Mucosa of rectum (tissue), 2 donors: ENCODE measurements at regions not wholly inside any gene's neighbourhood (a gene's known extent, or its start where the extent isn't known, plus 50 kb on each side); places are given as distances from the start of the nearest gene placed in this dataset.

Experiments used
- H3K27ac ChIP-seq, 2 donors: one replicate each; pipeline ENCODE4 v1.7.0; 2013; ENCODE audit warnings: inconsistent platforms in 2 of 2, low read depth in 2 of 2, low read length in 2 of 2
- H3K27me3 ChIP-seq, 2 donors: one replicate each; pipeline ENCODE4 v1.7.0; 2013; ENCODE audit warnings: low read length in 2 of 2; ENCODE audit not compliant: control insufficient read depth in 2 of 2, insufficient read depth in 2 of 2
- H3K36me3 ChIP-seq, 2 donors: one replicate each; pipeline ENCODE4 v1.7.0; 2013; ENCODE audit warnings: low read length in 2 of 2; ENCODE audit not compliant: control insufficient read depth in 2 of 2, insufficient read depth in 2 of 2
- H3K4me1 ChIP-seq, 2 donors: one replicate each; pipeline ENCODE4 v1.7.0; 2013; ENCODE audit warnings: low read length in 2 of 2, mild to moderate bottlenecking in 1 of 2; ENCODE audit not compliant: control insufficient read depth in 2 of 2, insufficient read depth in 2 of 2
- H3K4me3 ChIP-seq, 2 donors: one replicate each; pipeline ENCODE4 v1.7.0; 2013; ENCODE audit warnings: low read length in 2 of 2
- H3K9ac ChIP-seq, 2 donors: one replicate each; pipeline ENCODE4 v1.7.0; 2013; ENCODE audit warnings: low read length in 2 of 2, low read depth in 1 of 2, mild to moderate bottlenecking in 1 of 2
- H3K9me3 ChIP-seq, 2 donors: one replicate each; pipeline ENCODE4 v1.7.0; 2013; ENCODE audit warnings: low read length in 2 of 2; ENCODE audit not compliant: control insufficient read depth in 2 of 2
- donor health status: healthy.
- donor health status: Normal muscosa, but diverticular disease.

GRCh38 chr13:53255795-53256194 is 227.2 kb downstream of the OLFM4 start:
- Histone ChIP-seq H3K9ac (no peak overlapping the region), H3K9me3 (no peaks in the 10 kb centered on the region), H3K27ac (no peak overlapping the region), H3K36me3 (no peaks in the 10 kb centered on the region), H3K4me3 (no peak overlapping the region), H3K27me3 (no peaks in the 10 kb centered on the region), H3K4me1 (no peaks in the 10 kb centered on the region)

- H3K9ac ChIP-seq = no peak overlapping the region
- H3K9me3 ChIP-seq = no peaks in the 10 kb centered on the region
- H3K27ac ChIP-seq = no peak overlapping the region
- no peaks in the 10 kb centered on the region for H3K4me1 ChIP-seq
- H3K36me3 ChIP-seq = no peaks in the 10 kb centered on the region
- no peaks in the 10 kb centered on the region for H3K27me3 ChIP-seq
- no peak overlapping the region for H3K4me3 ChIP-seq
These were observed 232.0 kb downstream of the OLFM4 start for GRCh38 chr13:53260594-53260993.

GRCh38 chr13:53264751-53265385 is 236.3 kb downstream of the OLFM4 start:
- H3K36me3 ChIP-seq = no peaks in the 10 kb centered on the region
- no peaks in the 10 kb centered on the region for H3K9me3 ChIP-seq

GRCh38 chr13:53266757-53267156 is 238.1 kb downstream of the OLFM4 start:
- Histone ChIP-seq H3K4me3 (no peak overlapping the region), H3K27ac (no peak overlapping the region), H3K27me3 (no peaks in the 10 kb centered on the region)

More at GRCh38 chr13:53264751-53265385, 236.3 kb downstream of the OLFM4 start:
- Histone ChIP-seq H3K27ac (no peak overlapping the region), H3K4me1 (no peaks in the 10 kb centered on the region), H3K27me3 (no peaks in the 10 kb centered on the region), H3K9ac (no peak overlapping the region), H3K4me3 (no peak overlapping the region)

GRCh38 chr13:53269634-53270033 is 241.0 kb downstream of the OLFM4 start:
- H3K4me1 ChIP-seq = no peaks in the 10 kb centered on the region
- no peaks in the 10 kb centered on the region for H3K27me3 ChIP-seq
- no peak overlapping the region for H3K27ac ChIP-seq
- H3K9me3 ChIP-seq = no peaks in the 10 kb centered on the region
- no peaks in the 10 kb centered on the region for H3K36me3 ChIP-seq
- H3K9ac ChIP-seq = no peak overlapping the region
- H3K4me3 ChIP-seq = no peak overlapping the region

More at GRCh38 chr13:53266757-53267156, 238.1 kb downstream of the OLFM4 start:
- no peaks in the 10 kb centered on the region for H3K9me3 ChIP-seq
- no peaks in the 10 kb centered on the region for H3K4me1 ChIP-seq
- H3K36me3 ChIP-seq = no peaks in the 10 kb centered on the region
- no peak overlapping the region for H3K9ac ChIP-seq

- no peaks in the 10 kb centered on the region for H3K27me3 ChIP-seq
These were observed 244.3 kb downstream of the OLFM4 start for GRCh38 chr13:53272873-53273272.

GRCh38 chr13:53276265-53276664 is 247.7 kb downstream of the OLFM4 start:
- Histone ChIP-seq H3K27ac (no peak overlapping the region), H3K4me1 (no peaks in the 10 kb centered on the region), H3K4me3 (no peak overlapping the region), H3K27me3 (no peaks in the 10 kb centered on the region), H3K36me3 (no peaks in the 10 kb centered on the region), H3K9ac (no peak overlapping the region), H3K9me3 (no peaks in the 10 kb centered on the region)

More at GRCh38 chr13:53272873-53273272, 244.3 kb downstream of the OLFM4 start:
- no peak overlapping the region for H3K4me3 ChIP-seq
- no peak overlapping the region for H3K9ac ChIP-seq
- H3K4me1 ChIP-seq = no peaks in the 10 kb centered on the region
- no peaks in the 10 kb centered on the region for H3K36me3 ChIP-seq
- H3K9me3 ChIP-seq = no peaks in the 10 kb centered on the region
- H3K27ac ChIP-seq = no peak overlapping the region

- no peak overlapping the region for H3K27ac ChIP-seq
- no peaks in the 10 kb centered on the region for H3K36me3 ChIP-seq
- H3K9me3 ChIP-seq = no peaks in the 10 kb centered on the region
- H3K9ac ChIP-seq = no peak overlapping the region
- no peaks in the 10 kb centered on the region for H3K27me3 ChIP-seq
- no peaks in the 10 kb centered on the region for H3K4me1 ChIP-seq
- H3K4me3 ChIP-seq = no peak overlapping the region
These were observed 253.1 kb downstream of the OLFM4 start for GRCh38 chr13:53281677-53282076.

- Histone ChIP-seq H3K27ac (no peak overlapping the region), H3K4me1 (no peaks in the 10 kb centered on the region), H3K4me3 (no peak overlapping the region), H3K36me3 (no peaks in the 10 kb centered on the region), H3K9me3 (no peaks in the 10 kb centered on the region), H3K27me3 (no peaks in the 10 kb centered on the region), H3K9ac (no peak overlapping the region)
These were observed 257.4 kb downstream of the OLFM4 start for GRCh38 chr13:53285896-53286430.

- no peak overlapping the region for H3K27ac ChIP-seq
- no peaks in the 10 kb centered on the region for H3K4me1 ChIP-seq
- H3K9ac ChIP-seq = no peak overlapping the region
- no peaks in the 10 kb centered on the region for H3K27me3 ChIP-seq
- no peaks in the 10 kb centered on the region for H3K36me3 ChIP-seq
- no peak overlapping the region for H3K4me3 ChIP-seq
- H3K9me3 ChIP-seq = no peaks in the 10 kb centered on the region
These were observed 269.8 kb downstream of the OLFM4 start for GRCh38 chr13:53298396-53298795.
